Activated CD8-positive, alpha-beta T cell treated with anti-CD3 and anti-CD28 coated beads for 36 hours (primary cell): ENCODE measurements at regions not wholly inside any gene's neighbourhood (a gene's known extent, or its start where the extent isn't known, plus 50 kb on each side); places are given as distances from the start of the nearest gene placed in this dataset. TPM values are rescaled to one million over a fixed set of nuclear protein-coding genes. Genes with fewer than 3 reads are reported as not detected.
"Not testable (repeated sequence)": the region's sequence is repeated elsewhere in the genome, so short reads cannot be mapped to it uniquely, and the experiment has no call there.

ENCODE experiments used
- ATAC-seq: fragments of 200-7000 bp; cut with Tn5 transposase; one replicate; pipeline ENCODE4 v1.10.0; 2021; ENCODE audit warnings: mild to moderate bottlenecking, moderate library complexity
- CTCF ChIA-PET: fragments of 350-600 bp; sonication (Branson Sonifier 250); formaldehyde crosslinking; loops from one replicate; lab custom pipeline; 2021; ENCODE audit warnings: antibody characterized with exemption; lab: Charles Lee
- POLR2A ChIA-PET: fragments of 350-600 bp; sonication (Branson Sonifier 250); formaldehyde crosslinking; loops from one replicate; lab custom pipeline; 2021; ENCODE audit warnings: antibody characterized with exemption; lab: Charles Lee
- DNase-seq: peaks from one replicate; pipeline ENCODE4 v3.0.0-alpha.2; 2020
- H3K27ac Mint-ChIP-seq: one replicate; pipeline ENCODE4 v1.8.0; 2021; ENCODE audit warnings: mild to moderate bottlenecking, mixed read lengths
- H3K27me3 Mint-ChIP-seq: one replicate; pipeline ENCODE4 v1.8.0; 2021; ENCODE audit warnings: mixed read lengths
- H3K36me3 Mint-ChIP-seq: one replicate; pipeline ENCODE4 v1.8.0; 2021; ENCODE audit warnings: low read depth, mixed read lengths
- H3K4me1 Mint-ChIP-seq: one replicate; pipeline ENCODE4 v1.8.0; 2021; ENCODE audit warnings: low read depth, mixed read lengths
- H3K4me3 Mint-ChIP-seq: one replicate; pipeline ENCODE4 v1.8.0; 2021; ENCODE audit warnings: mild to moderate bottlenecking, moderate library complexity, mixed read lengths
- H3K9me3 Mint-ChIP-seq: one replicate; pipeline ENCODE4 v1.8.0; 2021; ENCODE audit warnings: mixed read lengths
- intact Hi-C: fragments of 100-400 bp; cut with micrococcal nuclease; formaldehyde crosslinking; loops from one replicate; pipeline ENCODE4 v1.10.0; 2022
- microRNA-seq: library from miRNA; unstranded; fragments of <30 nt; microRNA quantifications from one replicate; pipeline ENCODE4 v1.2.0, GENCODE V29; 2022; ENCODE audit warnings: borderline microRNAs expressed, borderline replicate concordance
- TF ChIP-seq, protein P1 (sequence below): fragments of 200-600 bp; IDR thresholded peaks from one replicate; pipeline ENCODE4 v1.8.0; 2022; ENCODE audit warnings: antibody characterized with exemption, mild to moderate bottlenecking

DNA sequence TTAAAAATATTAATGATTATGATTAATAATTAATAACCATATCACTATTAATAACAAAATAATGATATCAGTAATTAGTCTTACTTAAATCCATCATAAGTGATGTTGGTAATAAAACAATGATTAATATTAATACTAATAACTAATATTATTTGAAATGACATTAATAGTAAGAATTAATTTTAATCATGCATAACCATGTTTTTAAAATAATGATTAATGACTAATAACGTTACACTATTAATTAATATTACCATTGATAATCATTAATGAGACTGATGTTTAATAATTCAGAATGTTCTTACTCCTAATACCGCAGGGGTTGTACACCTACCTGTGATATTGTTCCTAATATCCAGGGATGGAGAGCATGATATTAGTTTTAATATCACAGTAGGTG lies 53.4 kb upstream of the FRG2C start:
- TF ChIP-seq, protein P1, sequence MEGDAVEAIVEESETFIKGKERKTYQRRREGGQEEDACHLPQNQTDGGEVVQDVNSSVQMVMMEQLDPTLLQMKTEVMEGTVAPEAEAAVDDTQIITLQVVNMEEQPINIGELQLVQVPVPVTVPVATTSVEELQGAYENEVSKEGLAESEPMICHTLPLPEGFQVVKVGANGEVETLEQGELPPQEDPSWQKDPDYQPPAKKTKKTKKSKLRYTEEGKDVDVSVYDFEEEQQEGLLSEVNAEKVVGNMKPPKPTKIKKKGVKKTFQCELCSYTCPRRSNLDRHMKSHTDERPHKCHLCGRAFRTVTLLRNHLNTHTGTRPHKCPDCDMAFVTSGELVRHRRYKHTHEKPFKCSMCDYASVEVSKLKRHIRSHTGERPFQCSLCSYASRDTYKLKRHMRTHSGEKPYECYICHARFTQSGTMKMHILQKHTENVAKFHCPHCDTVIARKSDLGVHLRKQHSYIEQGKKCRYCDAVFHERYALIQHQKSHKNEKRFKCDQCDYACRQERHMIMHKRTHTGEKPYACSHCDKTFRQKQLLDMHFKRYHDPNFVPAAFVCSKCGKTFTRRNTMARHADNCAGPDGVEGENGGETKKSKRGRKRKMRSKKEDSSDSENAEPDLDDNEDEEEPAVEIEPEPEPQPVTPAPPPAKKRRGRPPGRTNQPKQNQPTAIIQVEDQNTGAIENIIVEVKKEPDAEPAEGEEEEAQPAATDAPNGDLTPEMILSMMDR: no peak
- Mint-ChIP-seq H3K27me3 (no peaks in the 10 kb centered on the region), H3K4me3 (no peak overlapping the region), H3K36me3 (no peaks in the 10 kb centered on the region), H3K4me1 (no peaks in the 10 kb centered on the region), H3K9me3 (peaks cover 2% of the 10 kb centered on the region), H3K27ac (no peak overlapping the region)
- ATAC-seq (no peak), DNase-seq (no peak)
- ChIA-PET CTCF (no interaction called here), POLR2A (no interaction called here)
- intact Hi-C loops: no loop called here

DNA sequence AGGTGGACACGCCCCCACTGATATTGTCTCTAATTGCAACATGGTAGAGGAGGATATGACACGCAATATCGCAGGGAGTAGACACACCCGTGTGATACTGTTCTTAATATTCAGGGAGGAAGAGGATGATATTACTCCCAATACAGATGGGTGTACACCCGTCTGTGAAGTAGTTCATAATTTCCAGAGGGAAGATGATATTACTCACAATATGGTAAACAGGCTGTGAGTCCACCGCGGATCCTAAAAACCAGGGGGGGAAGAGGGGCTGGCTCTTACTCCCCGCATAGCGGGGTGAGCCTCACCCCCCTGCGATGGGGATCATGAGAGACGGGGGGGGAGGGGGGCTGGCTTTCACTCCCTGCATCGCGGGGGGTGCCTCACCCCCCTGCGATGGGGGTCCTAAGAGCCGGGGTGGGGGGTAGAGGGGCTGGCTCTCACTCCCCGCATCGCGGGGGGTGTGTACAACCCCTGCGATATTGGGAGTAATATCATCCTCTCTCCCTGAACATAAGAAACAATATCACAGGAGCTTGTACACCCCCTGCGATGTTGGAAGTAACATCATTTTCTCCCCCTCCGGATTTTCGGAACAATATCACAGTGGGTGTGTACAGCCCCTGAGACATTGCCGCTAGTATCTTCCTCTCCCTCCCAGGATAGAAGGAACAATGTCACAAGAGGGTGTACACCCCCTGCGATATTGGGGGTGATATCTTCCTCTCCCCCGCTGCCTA lies 52.2 kb upstream of the FRG2C start:
- peak; percentile 26 for DNase-seq
- H3K9me3 Mint-ChIP-seq, H3K36me3 Mint-ChIP-seq, H3K4me1 Mint-ChIP-seq, CTCF ChIA-PET, H3K27ac Mint-ChIP-seq, H3K27me3 Mint-ChIP-seq, POLR2A ChIA-PET, H3K4me3 Mint-ChIP-seq, intact Hi-C loops: not testable (repeated sequence)
- peak; percentile 42 for ATAC-seq

Small RNA genes in the stretch of these regions (microRNA-seq; reads per million reads assigned to microRNA genes)
- gene MIR4444-2: not detected
